Spleen (tissue), 11 donors: ENCODE measurements at regions not wholly inside any gene's neighbourhood (a gene's known extent, or its start where the extent isn't known, plus 50 kb on each side); places are given as distances from the start of the nearest gene placed in this dataset.

Experiments
- DNase-seq: peaks from one replicate; pipeline ENCODE4 v3.0.0-alpha.2; 2020
- H3K27ac ChIP-seq, 8 donors: fragments of 200-600 bp; sonication (generic) in 7 of 8; 1 replicate in 4 of 8; 2 replicates in 4 of 8; pipeline versions ENCODE4 v1.5.0 to v1.8.0; 2016 to 2021; ENCODE audit warnings: inconsistent platforms in 4 of 8, mild to moderate bottlenecking in 4 of 8, moderate library complexity in 1 of 8
- H3K27me3 ChIP-seq, 7 donors: fragments of 200-600 bp; sonication (generic) in 6 of 7; replicated peaks in 1 of 7; 1 replicate in 4 of 7; 2 replicates in 3 of 7; pipeline versions ENCODE4 v1.5.0 to v1.8.0; 2016 to 2021; ENCODE audit warnings: inconsistent platforms in 3 of 7, mild to moderate bottlenecking in 1 of 7
- H3K36me3 ChIP-seq, 6 donors: fragments of 200-600 bp; sonication (generic) in 5 of 6; 1 replicate in 4 of 6; 2 replicates in 2 of 6; pipeline versions ENCODE4 v1.5.0 to v1.8.0; 2016 to 2021; ENCODE audit warnings: inconsistent platforms in 2 of 6
- H3K4me1 ChIP-seq, 6 donors: fragments of 200-600 bp; sonication (generic) in 5 of 6; 1 replicate in 3 of 6; 2 replicates in 3 of 6; pipeline versions ENCODE4 v1.5.0 to v1.8.0; 2016 to 2021; ENCODE audit warnings: inconsistent platforms in 3 of 6
- H3K4me3 ChIP-seq, 8 donors: fragments of 200-600 bp; sonication (generic) in 7 of 8; 1 replicate in 4 of 8; 2 replicates in 4 of 8; pipeline versions ENCODE4 v1.5.0 to v1.8.0; 2016 to 2021; ENCODE audit warnings: inconsistent platforms in 4 of 8, mild to moderate bottlenecking in 4 of 8, moderate library complexity in 2 of 8
- H3K9me3 ChIP-seq, 8 donors: fragments of 200-600 bp; sonication (generic) in 7 of 8; 1 replicate in 4 of 8; 2 replicates in 4 of 8; pipeline versions ENCODE4 v1.5.0 to v1.8.0; 2016 to 2021; ENCODE audit warnings: inconsistent platforms in 4 of 8
- CTCF ChIP-seq, 11 experiments: fragments of 200-600 bp in 7 of 11; fragments of 450-650 bp in 4 of 11; sonication (generic) in 4 of 11; IDR thresholded peaks in 8 of 11; conservative IDR thresholded peaks in 3 of 11; 1 replicate in 7 of 11; 2 replicates in 4 of 11; pipeline versions ENCODE4 v1.4.0 to v1.8.0; 2016 to 2021; ENCODE audit warnings: antibody characterized with exemption in 11 of 11, inconsistent platforms in 4 of 11, mild to moderate bottlenecking in 1 of 11
- POLR2A ChIP-seq, 3 donors: fragments of 450-650 bp; IDR thresholded peaks; one replicate each; pipeline ENCODE4 v1.5.1; 2017; ENCODE audit warnings: antibody characterized with exemption in 3 of 3, mild to moderate bottlenecking in 1 of 3
- POLR2AphosphoS5 ChIP-seq, 3 donors: sonication (generic); formaldehyde crosslinking; IDR thresholded peaks; one replicate each; pipeline ENCODE4 v1.5.1; 2017; ENCODE audit warnings: antibody characterized with exemption in 3 of 3
- WGBS, 5 donors: extraction: QIAGEN DNeasy Blood & Tissue Kit in 3 of 5; methylation state at CpG; one replicate each; pipeline versions ENCODE4 v1.1.5 to v1.1.7; 2013 to 2018; 5-methylcytosine and 5-hydroxymethylcytosine counted together
- intact Hi-C: fragments of 100-400 bp; cut with DNase I; formaldehyde crosslinking; loops from one replicate; pipeline ENCODE4 v1.15.0; 2023; ENCODE audit warnings: low total_unique reads
- donor health status: healthy with polysubstance abuse.
- donor health status: DM: no; HTN: no; CAD: no; lungs with moderate emphysema.
- donor health status: DM: no; HTN: no; CAD: no.
- donor health status: Bipolar disorder and iron deficiency.
- donor health status: healthy.
- donor health status: DM: no; HTN: no; CAD: no.
- donor health status: DM: yes; HTN: yes; CAD: no.

GRCh38 chr7:24406053-24406788, 122.2 kb downstream of the NPY start:
- Histone ChIP-seq H3K27ac (no peak overlapping the region), H3K4me1 (no peaks in the 10 kb centered on the region), H3K9me3 (no peaks in the 10 kb centered on the region), H3K36me3 (no peaks in the 10 kb centered on the region), H3K27me3 (no peaks in the 10 kb centered on the region), H3K4me3 (no peak overlapping the region)
- intact Hi-C loops: loop anchor here (10.0 kb wide), 1 partner anchor 259 kb away; no protein-coding TSS in a partner anchor
- 53 to 64% (median 54%) methylated on average over 4 of the region's 4 CpGs for WGBS, 5 donors
- DNase-seq: no peak
- TF ChIP-seq CTCF (IDR thresholded peaks at IDR 0.05 in 8 of 11, conservative IDR thresholded peaks at IDR 0.05 in 3 of 11): no peak
- no peak for TF ChIP-seq POLR2A (IDR thresholded peaks at IDR 0.05)
- no peak for TF ChIP-seq POLR2AphosphoS5 (IDR thresholded peaks at IDR 0.05)

DNA sequence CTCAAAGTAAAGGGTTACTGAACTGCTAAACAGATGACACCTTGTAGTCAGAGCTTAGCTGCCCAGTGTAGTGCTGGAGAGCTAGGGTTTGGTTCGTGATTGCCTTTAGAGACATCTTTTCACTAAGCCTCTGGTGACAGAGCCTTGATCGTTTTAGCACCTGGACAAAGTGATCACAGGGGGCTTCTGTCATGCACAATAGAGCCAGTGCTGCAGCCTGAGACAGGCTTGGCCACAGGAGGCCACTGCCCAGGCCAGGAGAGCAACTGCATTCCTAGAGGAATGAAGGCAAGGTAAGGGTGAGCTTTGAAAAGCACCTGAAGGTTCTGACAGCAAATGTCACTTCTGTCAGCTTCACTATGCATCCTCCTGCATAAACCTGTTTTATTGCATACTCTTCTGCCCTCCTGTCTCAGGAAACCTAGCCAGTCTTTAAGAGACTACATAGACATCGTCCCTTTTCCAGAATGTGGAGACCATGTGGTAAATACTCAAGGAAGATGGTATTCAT, 122.9 kb downstream of the NPY start:
- no peak for DNase-seq
- WGBS, 5 donors: 68 to 91% (median 79%) methylated on average over 3 of the region's 3 CpGs
- intact Hi-C loops: loop anchor here (10.0 kb wide), 1 partner anchor 258 kb away; no protein-coding TSS in a partner anchor
- H3K9me3 ChIP-seq: no peaks in the 10 kb centered on the region
- no peaks in the 10 kb centered on the region for H3K36me3 ChIP-seq
- TF ChIP-seq POLR2AphosphoS5 (IDR thresholded peaks at IDR 0.05): no peak
- no peak for TF ChIP-seq CTCF (IDR thresholded peaks at IDR 0.05 in 8 of 11, conservative IDR thresholded peaks at IDR 0.05 in 3 of 11)
- TF ChIP-seq POLR2A (IDR thresholded peaks at IDR 0.05): no peak
- H3K4me1 ChIP-seq: no peaks in the 10 kb centered on the region
- no peaks in the 10 kb centered on the region for H3K27me3 ChIP-seq
- H3K4me3 ChIP-seq: no peak overlapping the region
- H3K27ac ChIP-seq: no peak overlapping the region

GRCh38 chr7:24407965-24408364, 124.0 kb downstream of the NPY start:
- Histone ChIP-seq H3K27me3 (no peaks in the 10 kb centered on the region), H3K36me3 (no peaks in the 10 kb centered on the region), H3K9me3 (peaks cover 0 to 1% (median 0%) of the 10 kb centered on the region in 8 donors), H3K27ac (no peak overlapping the region), H3K4me3 (no peak overlapping the region), H3K4me1 (no peaks in the 10 kb centered on the region)
- WGBS, 5 donors: 71 to 88% (median 87%) methylated on average over 1 of the region's 1 CpG
- TF ChIP-seq POLR2A (IDR thresholded peaks at IDR 0.05): no peak
- TF ChIP-seq POLR2AphosphoS5 (IDR thresholded peaks at IDR 0.05): no peak
- no peak for TF ChIP-seq CTCF (IDR thresholded peaks at IDR 0.05 in 8 of 11, conservative IDR thresholded peaks at IDR 0.05 in 3 of 11)
- intact Hi-C loops: loop anchor here (10.0 kb wide), 1 partner anchor 257 kb away; no protein-coding TSS in a partner anchor
- no peak for DNase-seq

DNA sequence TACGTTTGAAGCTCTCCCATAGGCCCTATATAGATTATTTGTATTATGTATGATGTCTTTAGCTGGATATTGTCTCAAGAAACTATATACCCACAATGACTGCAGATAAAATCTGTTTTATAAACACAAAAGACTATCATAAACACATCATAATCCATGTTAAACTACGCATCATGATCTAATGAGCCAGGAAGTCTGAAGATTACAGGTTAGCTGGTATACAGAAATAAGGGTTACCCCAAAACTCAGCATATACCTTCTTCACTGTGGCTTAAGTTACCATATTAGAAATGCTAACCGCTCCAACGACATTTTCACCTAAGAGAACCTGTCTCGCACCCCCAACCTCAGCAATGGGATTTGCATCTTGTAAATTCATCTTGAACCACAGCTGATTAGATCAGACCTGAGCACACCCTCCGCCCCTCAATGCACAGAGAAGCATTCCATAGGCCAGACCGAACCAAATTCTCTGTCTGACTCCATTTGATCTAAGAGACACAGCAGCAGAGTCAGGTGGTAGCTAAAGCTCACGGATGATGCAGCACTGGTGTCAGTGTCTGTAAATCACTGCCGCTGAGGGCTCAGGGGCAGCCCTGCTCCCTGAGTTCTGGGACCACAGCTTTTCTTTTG, 124.9 kb downstream of the NPY start:
- peaks cover 0 to 11% (median 4%) of the 10 kb centered on the region in 8 donors for H3K9me3 ChIP-seq
- TF ChIP-seq CTCF (IDR thresholded peaks at IDR 0.05 in 8 of 11, conservative IDR thresholded peaks at IDR 0.05 in 3 of 11) (no peak), POLR2AphosphoS5 (IDR thresholded peaks at IDR 0.05) (no peak), POLR2A (IDR thresholded peaks at IDR 0.05) (no peak)
- no peak overlapping the region for H3K4me3 ChIP-seq
- DNase-seq: no peak
- H3K36me3 ChIP-seq: no peaks in the 10 kb centered on the region
- H3K27me3 ChIP-seq: no peaks in the 10 kb centered on the region
- H3K27ac ChIP-seq: no peak overlapping the region
- 89 to 92% (median 90%) methylated on average over 9 of the region's 9 CpGs for WGBS, 5 donors
- intact Hi-C loops: loop anchor here (10.0 kb wide), 1 partner anchor 256 kb away; no protein-coding TSS in a partner anchor
- H3K4me1 ChIP-seq: no peaks in the 10 kb centered on the region
